Lung (tissue), 11 donors: ENCODE measurements at regions not wholly inside any gene's neighbourhood (a gene's known extent, or its start where the extent isn't known, plus 50 kb on each side); places are given as distances from the start of the nearest gene placed in this dataset.
A peak's percentile ranks its signal among the peaks of the same experiment; 100 is the strongest.

Experiments
- ATAC-seq: fragments of 200-7000 bp; cut with Tn5 transposase; one replicate; pipeline ENCODE4 v1.9.1; 2020; ENCODE audit warnings: moderate number of reproducible peaks; ENCODE audit not compliant: insufficient read depth, low FRiP score
- DNase-seq, 3 donors: peaks; one replicate each; pipeline ENCODE4 v3.0.0-alpha.2; 2013 to 2017
- H3K27ac ChIP-seq, 2 donors: one replicate each; pipeline ENCODE4 v1.5.1; 2013; ENCODE audit warnings: mild to moderate bottlenecking in 2 of 2, moderate library complexity in 2 of 2, control low read depth in 1 of 2, inconsistent platforms in 1 of 2, low read depth in 1 of 2, low read length in 1 of 2
- H3K27me3 ChIP-seq, 3 donors: one replicate each; pipeline ENCODE4 v1.5.1; 2013; ENCODE audit warnings: low read length in 2 of 3; ENCODE audit not compliant: control insufficient read depth in 3 of 3, insufficient read depth in 3 of 3
- H3K36me3 ChIP-seq, 4 donors: one replicate each; pipeline ENCODE4 v1.5.1; 2013; ENCODE audit warnings: low read length in 4 of 4, mild to moderate bottlenecking in 1 of 4, moderate library complexity in 1 of 4; ENCODE audit not compliant: control insufficient read depth in 4 of 4, insufficient read depth in 4 of 4
- H3K4me1 ChIP-seq, 5 donors: one replicate each; pipeline ENCODE4 v1.5.1; 2013; ENCODE audit warnings: low read length in 5 of 5, mild to moderate bottlenecking in 2 of 5, moderate library complexity in 1 of 5; ENCODE audit not compliant: control insufficient read depth in 5 of 5, insufficient read depth in 5 of 5
- H3K4me3 ChIP-seq: one replicate; pipeline ENCODE4 v1.5.1; 2013; ENCODE audit warnings: mild to moderate bottlenecking, control low read depth, moderate library complexity
- H3K9ac ChIP-seq, 2 donors: one replicate each; pipeline ENCODE4 v1.5.1; 2013; ENCODE audit warnings: low read length in 2 of 2, control low read depth in 1 of 2; ENCODE audit not compliant: insufficient read depth in 1 of 2
- H3K9me3 ChIP-seq, 4 donors: one replicate each; pipeline ENCODE4 v1.5.1; 2013; ENCODE audit warnings: low read length in 3 of 4, mild to moderate bottlenecking in 1 of 4, moderate library complexity in 1 of 4; ENCODE audit not compliant: control insufficient read depth in 4 of 4, insufficient read depth in 3 of 4
- WGBS, 2 donors: extraction: QIAGEN DNeasy Blood & Tissue Kit; methylation state at CpG; one replicate each; pipeline ENCODE4 v1.1.7; 2013; 5-methylcytosine and 5-hydroxymethylcytosine counted together
- TF ChIP-seq, protein P1 (sequence below): IDR thresholded peaks from 2 replicates; pipeline ENCODE4 v1.5.1; 2012; ENCODE audit warnings: mild to moderate bottlenecking; ENCODE audit errors: control extremely low read depth, extremely low read depth
- donor health status: control.
- donor health status: control.
- donor health status: Bipolar disorder and iron deficiency.
- donor health status: healthy.
- donor health status: DM: yes; HTN: yes; CAD: no.

DNA sequence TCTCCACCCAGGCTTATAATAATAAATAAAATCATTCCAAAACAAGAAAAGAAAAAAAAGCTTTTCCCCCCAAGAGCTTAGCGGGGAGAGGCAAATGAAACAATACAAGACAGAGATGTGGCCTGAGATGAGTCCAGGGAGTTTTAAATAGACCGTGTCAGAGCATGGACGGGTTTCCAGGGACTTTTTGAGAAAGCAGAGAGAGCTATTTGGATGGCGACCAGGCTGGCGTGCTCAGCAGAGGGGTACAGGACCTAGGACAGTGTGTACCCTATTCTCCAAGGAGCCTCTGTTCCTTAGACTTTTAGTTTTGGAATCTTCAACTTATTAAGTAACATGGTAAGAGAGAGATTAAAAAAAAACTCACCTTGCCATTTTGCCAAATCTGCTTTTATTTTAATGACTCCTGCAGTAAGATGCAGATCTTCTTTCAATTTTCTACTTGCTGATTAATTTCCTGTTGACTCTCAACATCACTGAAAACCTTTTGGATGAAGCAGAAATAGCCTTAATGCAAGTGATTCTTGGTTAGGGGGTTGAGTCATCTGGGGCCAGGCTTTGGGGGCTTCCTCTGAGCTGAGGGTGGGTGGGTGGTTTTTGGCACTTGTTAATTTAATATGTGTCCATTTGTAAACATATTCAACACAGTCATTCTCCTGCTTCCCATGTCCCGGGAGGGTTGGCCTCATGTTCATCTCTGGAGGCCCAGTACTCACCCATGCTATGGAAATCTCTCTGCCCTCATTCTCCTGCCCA is 49.6 kb upstream of the OSMR start:
- DNase-seq (no peak), ATAC-seq (peak; percentile 17)
- peak overlapping the region; percentile 27 to 64 for H3K27ac ChIP-seq
- TF ChIP-seq, protein P1, sequence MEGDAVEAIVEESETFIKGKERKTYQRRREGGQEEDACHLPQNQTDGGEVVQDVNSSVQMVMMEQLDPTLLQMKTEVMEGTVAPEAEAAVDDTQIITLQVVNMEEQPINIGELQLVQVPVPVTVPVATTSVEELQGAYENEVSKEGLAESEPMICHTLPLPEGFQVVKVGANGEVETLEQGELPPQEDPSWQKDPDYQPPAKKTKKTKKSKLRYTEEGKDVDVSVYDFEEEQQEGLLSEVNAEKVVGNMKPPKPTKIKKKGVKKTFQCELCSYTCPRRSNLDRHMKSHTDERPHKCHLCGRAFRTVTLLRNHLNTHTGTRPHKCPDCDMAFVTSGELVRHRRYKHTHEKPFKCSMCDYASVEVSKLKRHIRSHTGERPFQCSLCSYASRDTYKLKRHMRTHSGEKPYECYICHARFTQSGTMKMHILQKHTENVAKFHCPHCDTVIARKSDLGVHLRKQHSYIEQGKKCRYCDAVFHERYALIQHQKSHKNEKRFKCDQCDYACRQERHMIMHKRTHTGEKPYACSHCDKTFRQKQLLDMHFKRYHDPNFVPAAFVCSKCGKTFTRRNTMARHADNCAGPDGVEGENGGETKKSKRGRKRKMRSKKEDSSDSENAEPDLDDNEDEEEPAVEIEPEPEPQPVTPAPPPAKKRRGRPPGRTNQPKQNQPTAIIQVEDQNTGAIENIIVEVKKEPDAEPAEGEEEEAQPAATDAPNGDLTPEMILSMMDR: no peak
- WGBS, 2 donors: 64 to 82% methylated on average over 6 of the region's 6 CpGs
- no peaks in the 10 kb centered on the region for H3K27me3 ChIP-seq
- H3K4me3 ChIP-seq: no peak overlapping the region
- H3K9me3 ChIP-seq: no peaks in the 10 kb centered on the region
- H3K9ac ChIP-seq: no peak overlapping the region
- H3K36me3 ChIP-seq: no peaks in the 10 kb centered on the region
- H3K4me1 ChIP-seq: peaks cover 0 to 24% (median 10%) of the 10 kb centered on the region in 5 donors
